GM19438 (cell line): ENCODE measurements at regions not wholly inside any gene's neighbourhood (a gene's known extent, or its start where the extent isn't known, plus 50 kb on each side); places are given as distances from the start of the nearest gene placed in this dataset.

ENCODE experiments used
- ATAC-seq: cut with Tn5 transposase; IDR thresholded peaks from one replicate; pipeline ENCODE4 v1.9.1; 2021; ENCODE audit warnings: low read depth; ENCODE audit not compliant: unreplicated experiment

- no peak for ATAC-seq
These were observed 271.7 kb upstream of the KLF4 start for GRCh38 chr9:107761307-107761706.

DNA sequence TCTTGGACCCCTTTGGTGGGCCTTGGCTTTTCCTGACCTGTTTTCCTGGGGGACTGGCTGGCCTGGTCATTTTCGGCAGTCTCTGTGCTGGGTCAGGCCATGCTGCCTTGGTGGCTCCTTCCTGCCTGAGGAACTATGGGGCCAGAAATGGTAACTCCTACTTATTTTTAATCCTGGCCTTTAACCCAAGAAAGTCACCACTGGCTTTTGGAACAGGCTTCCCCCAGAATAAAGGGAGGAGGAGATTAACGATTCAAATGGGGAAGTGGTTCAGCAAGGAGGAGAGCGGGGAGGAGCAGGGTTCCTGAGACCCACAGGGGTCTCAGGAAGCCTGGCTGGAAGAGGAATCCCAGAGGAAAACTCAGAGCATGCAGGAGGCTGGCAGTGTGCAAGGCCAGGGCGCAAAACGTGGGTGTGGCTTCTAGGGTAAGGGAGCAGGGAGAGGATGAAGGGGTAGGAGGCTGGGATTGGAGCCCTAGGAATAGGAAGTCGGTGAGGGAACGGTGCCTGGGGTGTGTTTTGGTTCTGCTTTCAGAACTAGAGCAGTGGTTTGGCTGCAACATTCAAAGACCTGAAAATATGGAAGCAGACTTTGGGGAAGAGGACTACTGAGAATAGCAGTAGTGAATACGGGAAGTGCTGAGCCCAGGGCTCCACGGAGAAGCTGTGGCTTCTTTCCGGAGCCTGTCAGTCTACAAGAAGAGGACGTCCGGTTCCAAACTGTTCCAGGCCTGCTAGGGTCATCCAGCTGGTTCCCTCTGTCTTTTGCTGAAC is 271.1 kb upstream of the KLF4 start:
- no peak for ATAC-seq

- no peak for ATAC-seq
These were observed 270.2 kb upstream of the KLF4 start for GRCh38 chr9:107759823-107760166.

DNA sequence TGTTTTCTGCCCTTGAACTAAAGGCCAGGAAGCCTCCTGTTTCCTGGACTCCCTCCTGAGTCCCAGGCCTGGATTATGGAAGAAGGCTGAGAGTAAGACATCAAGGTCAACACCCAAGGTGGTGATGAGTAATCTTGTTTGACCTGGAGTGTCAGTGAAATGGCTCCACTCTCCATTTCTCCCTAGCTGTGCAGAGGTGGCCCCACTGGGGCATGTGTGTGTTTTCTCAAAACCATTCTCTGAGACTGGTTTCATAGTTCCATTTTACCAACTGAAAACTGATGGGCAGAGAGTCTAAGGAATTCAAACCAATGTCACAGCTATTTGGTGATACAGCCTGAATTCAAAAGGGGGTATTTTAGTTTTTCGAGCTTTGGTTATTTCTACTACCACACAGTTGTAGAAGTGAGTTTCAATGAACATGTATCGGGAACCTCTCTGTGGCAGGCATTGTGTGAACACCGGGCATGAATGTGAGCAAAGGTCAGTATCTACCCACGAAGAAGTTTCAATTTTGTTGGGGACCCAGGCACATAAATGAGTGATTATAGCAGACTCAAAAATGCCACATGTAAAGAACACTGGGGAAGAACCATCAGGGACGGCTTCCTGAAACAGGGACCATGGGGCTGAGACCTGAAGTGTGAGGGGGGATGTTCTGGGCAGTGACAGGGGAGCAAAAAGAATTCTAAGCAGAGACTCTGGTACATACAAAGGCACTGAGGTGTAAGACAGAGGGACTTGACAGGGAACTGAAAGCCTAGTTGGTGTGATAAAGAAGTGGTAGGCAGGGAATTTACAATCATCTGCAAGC is 269.6 kb upstream of the KLF4 start:
- no peak for ATAC-seq

DNA sequence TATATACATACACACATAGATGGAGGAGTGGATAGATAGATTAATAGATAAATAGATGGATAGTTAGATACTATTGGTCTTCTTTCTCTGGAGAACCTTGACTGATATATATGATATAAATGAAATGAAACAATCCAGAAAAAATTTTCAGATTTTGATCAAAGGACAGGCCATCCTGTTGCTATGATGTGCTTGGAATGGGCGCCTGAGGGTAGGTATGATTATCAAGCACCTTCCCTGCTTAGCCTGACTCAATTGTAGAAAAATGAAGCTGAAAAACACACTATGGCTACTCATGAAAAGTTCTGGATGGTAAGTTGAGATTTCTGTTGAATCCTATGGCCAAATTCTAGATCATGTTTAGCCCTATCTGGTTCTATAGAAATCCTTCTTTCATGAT is 266.5 kb upstream of the KLF4 start:
- ATAC-seq: no peak

- ATAC-seq: no peak
These were observed 265.7 kb upstream of the KLF4 start for GRCh38 chr9:107755246-107755645.

DNA sequence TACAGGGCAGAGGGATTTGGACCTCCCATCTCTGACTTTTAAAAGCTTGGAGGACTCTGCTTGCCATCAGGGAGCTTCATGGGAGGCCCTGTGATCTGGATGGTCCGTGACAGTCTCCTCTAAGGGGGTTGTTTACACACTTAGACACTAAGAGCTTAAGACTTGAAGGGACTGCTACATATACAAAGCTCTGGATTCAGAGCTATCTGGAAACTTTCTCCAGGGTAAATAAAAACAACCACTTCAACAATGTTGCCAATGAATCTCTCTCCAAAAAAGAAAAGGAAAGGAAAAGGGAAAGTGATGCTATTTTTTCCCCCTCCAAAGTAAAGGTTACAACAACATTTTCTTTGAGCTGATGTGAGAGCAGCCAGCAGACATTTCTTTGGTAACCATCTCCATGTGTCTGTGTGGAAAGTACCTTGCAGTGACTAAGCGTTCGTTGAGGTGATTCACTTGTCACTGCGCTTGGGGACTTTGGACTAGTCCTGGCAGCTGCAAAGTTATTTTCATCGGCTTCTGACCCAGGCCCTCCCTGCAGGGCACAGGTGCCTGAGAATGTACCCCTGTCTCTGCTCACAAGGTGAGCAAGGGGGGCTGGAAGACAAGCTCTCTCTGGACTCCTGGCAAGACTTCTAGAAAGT is 262.1 kb upstream of the KLF4 start:
- ATAC-seq: no peak

DNA sequence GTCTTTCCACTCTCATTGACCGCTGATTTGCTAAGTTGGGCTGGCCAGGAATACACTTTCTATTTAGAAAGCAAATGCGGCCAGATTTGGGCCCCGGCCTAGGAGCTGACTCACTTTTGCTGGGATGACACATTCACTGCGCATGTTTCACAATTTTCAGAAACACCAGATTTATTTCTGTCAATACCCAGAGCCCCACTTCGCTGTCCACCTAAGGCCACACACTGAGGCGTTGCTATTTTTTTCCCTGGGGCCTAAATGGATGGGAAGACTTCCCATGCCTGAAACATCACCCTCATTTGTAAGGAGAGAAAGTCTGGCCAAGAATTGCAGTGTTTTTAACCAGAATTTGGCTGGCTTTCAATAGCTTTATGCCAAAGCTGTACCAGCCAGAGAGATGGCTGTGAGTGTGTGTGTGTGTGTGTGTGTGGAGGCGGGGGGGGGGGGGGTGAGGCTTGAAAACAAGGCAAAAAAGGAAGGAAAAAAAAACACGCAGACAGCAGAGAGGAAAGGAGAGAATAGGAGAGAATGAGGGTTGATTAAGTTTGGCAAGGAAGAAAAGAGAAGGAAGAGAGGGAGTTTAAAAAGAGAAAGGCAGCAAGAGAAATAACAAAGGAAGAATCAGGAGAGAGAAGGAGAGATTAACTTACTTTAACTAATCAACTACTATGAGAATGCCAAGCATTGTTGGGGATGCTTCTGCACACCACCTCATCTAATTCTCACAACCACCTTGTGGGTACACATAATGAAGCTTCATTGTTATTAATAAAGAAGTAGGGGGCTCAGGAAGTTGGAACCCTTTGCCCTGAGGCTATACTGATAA is 261.4 kb upstream of the KLF4 start:
- ATAC-seq: no peak

DNA sequence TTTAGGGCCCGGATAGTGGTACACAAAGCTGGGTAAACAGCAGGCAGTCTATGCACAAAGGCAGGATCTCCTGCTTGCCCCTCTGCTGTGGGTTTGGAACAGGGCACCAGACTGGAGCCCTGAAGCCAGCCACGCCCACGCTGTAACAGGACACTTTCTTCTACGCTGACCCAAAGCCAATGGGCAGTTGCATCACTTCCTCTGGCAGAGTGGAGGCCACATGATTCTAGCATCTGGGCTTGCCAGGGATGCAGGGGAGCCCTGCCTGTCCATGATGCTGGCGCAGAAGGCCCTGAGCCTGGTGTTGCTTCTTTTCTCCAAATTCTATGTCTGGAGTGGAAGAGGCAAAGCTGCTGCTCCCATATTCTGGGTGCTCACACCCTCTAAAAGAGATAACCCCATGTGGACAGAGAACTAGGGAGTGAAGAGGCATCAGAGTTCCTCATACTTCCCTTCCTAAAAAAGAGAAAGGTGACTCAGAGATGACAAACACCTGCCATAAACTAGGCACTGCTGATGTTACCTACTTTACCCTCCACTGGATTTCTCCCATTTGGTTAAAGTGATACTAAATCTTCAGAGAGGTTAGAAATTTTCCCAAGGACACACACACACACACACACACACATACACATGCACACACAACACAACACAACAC is 260.3 kb upstream of the KLF4 start:
- no peak for ATAC-seq

- no peak for ATAC-seq
These were observed 255.3 kb upstream of the KLF4 start for GRCh38 chr9:107744873-107745272.

DNA sequence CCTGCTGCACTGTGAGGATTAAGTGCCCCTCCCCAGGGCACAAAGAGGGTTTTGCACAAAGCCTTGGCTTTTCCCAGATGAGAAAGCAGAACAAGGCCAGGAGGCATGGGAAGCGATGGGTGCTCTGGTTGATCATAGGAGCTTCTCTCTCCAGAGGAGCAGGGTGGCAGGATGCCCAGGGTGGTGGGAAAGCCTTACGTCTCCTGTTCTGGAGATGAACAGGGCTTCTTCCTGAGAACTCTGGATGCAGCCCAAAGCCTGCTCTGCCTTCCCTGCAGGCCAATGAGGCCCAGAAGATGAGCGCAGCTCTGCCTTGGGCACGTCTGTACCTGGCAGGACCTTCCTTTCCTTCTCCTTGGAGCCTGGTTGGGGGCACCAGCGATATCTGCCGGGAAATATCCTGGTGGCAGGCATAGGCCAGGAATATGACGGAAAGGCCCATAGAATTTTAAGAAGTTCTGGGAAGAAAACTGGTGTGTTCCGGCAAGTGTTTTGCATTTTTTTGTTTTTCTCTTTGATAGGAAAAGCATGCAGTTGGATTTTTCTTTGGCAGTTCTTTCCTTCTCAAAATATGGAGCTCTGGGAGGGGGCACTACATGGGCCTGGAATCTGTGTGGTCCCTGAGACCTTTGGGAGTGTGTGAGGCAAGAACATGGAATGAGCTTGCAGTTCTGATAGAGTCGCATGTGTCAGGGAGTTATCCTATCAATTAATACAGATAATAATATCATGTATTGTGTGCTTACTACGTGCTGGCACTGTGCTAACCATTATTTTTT is 253.2 kb upstream of the KLF4 start:
- ATAC-seq: no peak

DNA sequence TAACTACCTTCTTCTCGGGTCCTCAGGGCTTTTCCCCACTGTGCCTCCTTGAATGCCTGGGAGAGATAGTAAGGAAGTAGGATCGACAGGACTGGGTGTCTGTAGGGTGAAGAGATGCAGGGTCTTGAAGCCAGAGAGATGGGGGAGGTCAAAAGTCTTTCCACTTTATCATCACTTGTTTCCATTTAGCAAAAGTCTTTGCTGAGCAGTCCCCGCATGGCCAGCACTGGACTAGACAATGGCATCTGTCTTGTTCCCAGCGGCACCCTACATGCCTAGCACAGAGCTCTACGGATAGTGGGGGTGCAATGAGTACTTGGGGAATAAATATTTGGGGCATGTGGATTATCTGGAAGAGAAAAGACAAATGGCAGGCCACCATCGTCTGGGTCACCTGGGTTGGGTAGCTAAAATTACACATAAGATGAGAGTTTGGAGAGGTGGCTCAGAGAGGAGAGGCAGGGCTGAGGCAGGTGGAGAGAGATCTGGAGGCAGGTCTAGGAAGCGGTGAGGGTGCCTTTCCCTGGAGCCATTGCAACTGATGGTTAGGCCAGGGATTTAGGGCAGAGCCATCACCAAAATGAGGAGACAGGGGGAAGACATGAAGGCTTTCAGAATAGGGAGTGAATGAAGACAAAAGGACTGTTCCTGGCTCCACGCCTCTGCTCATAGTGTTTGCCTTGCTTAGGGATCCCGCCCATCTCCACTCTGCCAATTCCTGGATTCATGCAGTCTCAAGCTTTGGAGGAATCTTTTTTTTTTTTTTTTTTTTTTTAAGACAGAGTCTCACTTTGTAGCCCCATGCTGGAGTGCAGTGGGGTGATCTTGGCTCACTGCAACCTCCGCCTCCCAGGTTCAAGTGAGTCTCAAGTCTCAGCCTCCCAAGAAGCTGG is 250.8 kb upstream of the KLF4 start:
- ATAC-seq: no peak

GRCh38 chr9:107739601-107740082 is 250.1 kb upstream of the KLF4 start:
- no peak for ATAC-seq

DNA sequence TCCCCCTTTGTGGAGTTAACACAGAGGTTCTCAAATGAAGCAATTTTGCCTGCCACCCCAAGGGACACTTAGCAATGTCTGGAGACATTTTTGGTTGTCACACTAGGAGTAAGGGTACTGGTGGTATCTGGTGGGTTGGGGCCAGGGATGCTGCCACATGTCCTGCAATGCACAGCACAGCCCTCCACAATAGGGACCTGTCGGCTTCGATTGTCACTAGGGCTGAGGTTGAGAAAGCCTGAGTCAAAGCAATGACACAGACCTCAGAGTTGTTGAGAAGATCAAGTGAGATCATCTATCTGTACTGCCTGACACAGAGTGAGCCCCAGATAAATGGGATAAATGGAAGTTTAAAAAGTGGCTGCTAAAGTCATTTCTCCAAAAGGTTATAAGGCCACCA is 249.2 kb upstream of the KLF4 start:
- ATAC-seq: no peak

GRCh38 chr9:107737987-107738743 is 248.6 kb upstream of the KLF4 start:
- no peak for ATAC-seq

- no peak for ATAC-seq
These were observed 248.0 kb upstream of the KLF4 start for GRCh38 chr9:107737610-107737986.

DNA sequence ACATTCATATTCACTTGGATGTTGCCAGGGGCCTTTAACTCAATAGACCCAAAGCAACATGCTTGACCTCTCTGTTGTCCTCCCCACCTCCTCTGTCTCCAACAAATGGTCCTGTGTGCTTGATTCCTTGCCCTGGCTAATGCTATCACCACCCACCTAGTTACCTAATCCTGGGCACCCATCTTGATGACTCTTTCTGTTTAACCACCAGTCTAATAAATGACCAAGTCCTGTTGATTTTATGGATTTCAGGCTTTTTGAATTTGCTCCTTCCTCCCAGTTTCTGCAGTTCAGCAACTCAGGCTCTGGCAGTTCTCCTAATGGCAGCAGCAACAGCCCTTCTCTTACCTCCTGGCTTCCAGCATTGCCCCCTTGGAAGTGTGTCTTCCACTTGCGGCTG is 246.3 kb upstream of the KLF4 start:
- no peak for ATAC-seq
